Kidney epithelial cell (primary cell): ENCODE measurements at regions not wholly inside any gene's neighbourhood (a gene's known extent, or its start where the extent isn't known, plus 50 kb on each side); places are given as distances from the start of the nearest gene placed in this dataset.
"Not testable (repeated sequence)": the region's sequence is repeated elsewhere in the genome, so short reads cannot be mapped to it uniquely, and the experiment has no call there.

Source experiments
- DNase-seq: peaks from one replicate; pipeline ENCODE4 v3.0.0-alpha.2; 2010; ENCODE audit warnings: low read depth
- H3K27me3 ChIP-seq: 2 replicates; pipeline ENCODE4 v1.6.0; 2011; ENCODE audit warnings: low read length; ENCODE audit not compliant: control insufficient read depth, insufficient read depth
- H3K36me3 ChIP-seq: 2 replicates; pipeline ENCODE4 v1.5.1; 2011; ENCODE audit warnings: low read length; ENCODE audit not compliant: control insufficient read depth, insufficient read depth
- H3K4me3 ChIP-seq: 2 replicates; pipeline ENCODE4 v1.5.1; 2011; ENCODE audit warnings: low read depth, mild to moderate bottlenecking, control low read depth, low read length
- TF ChIP-seq, protein P1 (sequence below): IDR thresholded peaks from 2 replicates; pipeline ENCODE4 v1.5.1; 2011; ENCODE audit warnings: mild to moderate bottlenecking, moderate library complexity, low read length, control low read depth, inconsistent platforms; ENCODE audit not compliant: insufficient read depth, poor library complexity, severe bottlenecking

DNA sequence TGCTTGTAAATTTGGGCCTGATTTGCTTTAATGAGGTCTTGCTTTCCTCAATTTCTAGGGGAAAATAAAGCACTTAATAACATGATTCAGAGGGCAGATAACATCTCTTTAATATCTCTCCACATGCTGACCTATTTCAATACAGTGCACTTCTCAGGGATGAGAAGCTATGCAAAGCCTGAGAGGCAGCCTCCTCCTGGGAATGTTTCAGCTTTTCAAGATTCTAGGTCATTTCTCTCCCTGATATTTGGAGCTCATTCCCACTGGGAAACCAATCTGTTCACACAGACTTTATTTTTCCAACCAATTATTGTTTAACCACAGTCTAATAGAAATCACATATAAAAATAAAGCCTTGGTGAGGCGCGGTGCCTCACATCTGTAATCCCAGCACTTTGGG, 67.0 kb upstream of the LSAMP start:
- H3K27me3 ChIP-seq = no peaks in the 10 kb centered on the region
- TF ChIP-seq, protein P1, sequence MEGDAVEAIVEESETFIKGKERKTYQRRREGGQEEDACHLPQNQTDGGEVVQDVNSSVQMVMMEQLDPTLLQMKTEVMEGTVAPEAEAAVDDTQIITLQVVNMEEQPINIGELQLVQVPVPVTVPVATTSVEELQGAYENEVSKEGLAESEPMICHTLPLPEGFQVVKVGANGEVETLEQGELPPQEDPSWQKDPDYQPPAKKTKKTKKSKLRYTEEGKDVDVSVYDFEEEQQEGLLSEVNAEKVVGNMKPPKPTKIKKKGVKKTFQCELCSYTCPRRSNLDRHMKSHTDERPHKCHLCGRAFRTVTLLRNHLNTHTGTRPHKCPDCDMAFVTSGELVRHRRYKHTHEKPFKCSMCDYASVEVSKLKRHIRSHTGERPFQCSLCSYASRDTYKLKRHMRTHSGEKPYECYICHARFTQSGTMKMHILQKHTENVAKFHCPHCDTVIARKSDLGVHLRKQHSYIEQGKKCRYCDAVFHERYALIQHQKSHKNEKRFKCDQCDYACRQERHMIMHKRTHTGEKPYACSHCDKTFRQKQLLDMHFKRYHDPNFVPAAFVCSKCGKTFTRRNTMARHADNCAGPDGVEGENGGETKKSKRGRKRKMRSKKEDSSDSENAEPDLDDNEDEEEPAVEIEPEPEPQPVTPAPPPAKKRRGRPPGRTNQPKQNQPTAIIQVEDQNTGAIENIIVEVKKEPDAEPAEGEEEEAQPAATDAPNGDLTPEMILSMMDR = no peak
- H3K36me3 ChIP-seq = no peaks in the 10 kb centered on the region
- no peak overlapping the region for H3K4me3 ChIP-seq
- no peak for DNase-seq

DNA sequence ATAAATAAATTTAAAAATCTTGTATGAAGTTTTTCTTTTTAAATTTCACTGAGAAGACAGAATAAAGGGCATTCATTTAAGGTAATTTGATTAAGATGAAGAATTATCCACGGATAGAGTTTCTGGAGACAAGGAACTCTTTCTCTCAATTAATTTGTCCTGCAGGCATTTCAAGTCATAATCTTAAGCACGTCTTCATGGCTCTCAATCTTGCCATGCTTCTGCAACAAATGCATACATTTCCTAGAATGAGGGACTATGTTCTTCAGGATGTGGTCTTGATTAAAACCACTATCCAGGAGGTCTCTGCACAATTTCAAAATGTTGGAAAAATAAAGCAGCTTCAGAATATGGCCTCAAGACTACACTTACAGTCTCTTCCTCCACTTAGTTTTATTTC, 67.6 kb upstream of the LSAMP start:
- TF ChIP-seq, protein P1 = no peak
- no peaks in the 10 kb centered on the region for H3K36me3 ChIP-seq
- H3K27me3 ChIP-seq = no peaks in the 10 kb centered on the region
- no peak for DNase-seq
- no peak overlapping the region for H3K4me3 ChIP-seq

DNA sequence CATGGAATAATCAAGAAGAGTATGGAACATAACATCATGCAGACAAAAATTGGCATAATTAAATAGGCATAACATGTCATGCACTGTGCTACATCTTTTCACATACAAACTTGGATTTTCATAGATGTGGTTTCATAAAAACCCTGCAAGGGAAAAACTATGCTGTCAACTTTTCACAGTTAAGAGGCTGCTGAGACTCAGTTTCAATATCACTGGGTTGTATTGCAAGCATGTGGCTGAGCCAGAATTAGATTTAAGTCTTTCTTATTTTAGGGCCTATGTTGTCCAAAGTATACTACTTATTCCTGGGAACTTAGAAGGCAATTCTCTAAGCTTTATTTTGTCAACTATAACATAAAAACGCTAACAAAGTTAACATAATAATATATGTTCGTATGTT, 70.7 kb upstream of the LSAMP start:
- TF ChIP-seq, protein P1 = no peak
- Histone ChIP-seq H3K27me3 (no peaks in the 10 kb centered on the region), H3K36me3 (no peaks in the 10 kb centered on the region), H3K4me3 (no peak overlapping the region)
- no peak for DNase-seq

DNA sequence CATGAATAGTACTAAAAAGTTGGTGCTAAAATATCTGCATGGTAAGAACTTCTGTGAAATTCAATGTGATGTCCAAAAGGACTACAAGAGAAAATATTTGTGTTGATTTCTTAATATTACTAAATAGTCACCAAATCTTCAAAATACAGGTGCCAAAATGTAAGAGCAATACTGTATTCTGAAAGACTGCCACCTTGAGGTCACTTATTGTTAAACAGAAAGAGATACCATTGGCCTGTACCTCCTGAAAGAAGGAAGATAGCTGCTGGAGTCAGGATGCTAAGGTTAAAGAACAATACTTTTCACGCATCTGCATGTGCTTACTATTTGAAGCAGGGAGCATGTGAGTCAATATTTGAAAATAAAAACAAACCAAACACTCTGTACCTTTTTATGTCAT, 72.0 kb upstream of the LSAMP start:
- Histone ChIP-seq H3K4me3 (no peak overlapping the region), H3K36me3 (no peaks in the 10 kb centered on the region), H3K27me3 (no peaks in the 10 kb centered on the region)
- TF ChIP-seq, protein P1 = peak; percentile 40
- no peak for DNase-seq

DNA sequence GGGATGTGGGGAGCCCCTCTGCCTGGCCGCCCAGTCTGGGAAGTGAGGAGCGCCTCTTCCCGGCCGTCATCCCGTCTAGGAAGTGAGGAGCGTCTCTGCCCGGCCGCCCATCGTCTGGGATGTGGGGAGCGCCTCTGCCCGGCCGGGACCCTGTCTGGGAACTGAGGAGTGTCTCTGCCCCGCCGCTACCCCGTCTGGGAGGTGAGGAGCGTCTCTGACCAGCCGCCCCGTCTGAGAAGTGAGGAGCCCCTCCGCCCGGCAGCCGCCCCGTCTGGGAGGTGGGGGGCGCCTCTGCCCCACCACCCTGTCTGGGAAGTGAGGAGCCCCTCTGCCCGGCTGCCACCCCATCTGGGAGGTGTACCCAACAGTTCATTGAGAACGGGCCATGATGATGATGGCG, 73.8 kb upstream of the LSAMP start:
- DNase-seq, H3K36me3 ChIP-seq, H3K27me3 ChIP-seq, H3K4me3 ChIP-seq: not testable (repeated sequence)

DNA sequence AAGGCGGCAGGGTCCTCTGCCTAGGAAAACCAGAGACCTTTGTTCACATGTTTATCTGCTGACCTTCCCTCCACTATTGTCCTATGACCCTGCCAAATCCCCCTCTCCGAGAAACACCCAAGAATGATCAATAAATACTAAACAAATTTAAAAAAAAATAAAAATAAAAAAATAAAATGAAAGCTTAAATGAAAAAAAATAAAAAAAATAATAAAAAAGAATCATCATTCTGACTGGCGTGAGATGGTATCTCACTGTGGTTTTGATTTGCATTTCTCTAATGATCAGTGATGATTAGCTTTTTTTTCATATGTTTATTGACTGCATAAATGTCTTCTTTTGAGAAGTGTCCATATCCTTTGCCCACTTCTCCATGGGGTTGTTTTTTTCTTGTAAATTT, 74.5 kb upstream of the LSAMP start:
- DNase-seq, H3K4me3 ChIP-seq, H3K27me3 ChIP-seq, H3K36me3 ChIP-seq: not testable (repeated sequence)

DNA sequence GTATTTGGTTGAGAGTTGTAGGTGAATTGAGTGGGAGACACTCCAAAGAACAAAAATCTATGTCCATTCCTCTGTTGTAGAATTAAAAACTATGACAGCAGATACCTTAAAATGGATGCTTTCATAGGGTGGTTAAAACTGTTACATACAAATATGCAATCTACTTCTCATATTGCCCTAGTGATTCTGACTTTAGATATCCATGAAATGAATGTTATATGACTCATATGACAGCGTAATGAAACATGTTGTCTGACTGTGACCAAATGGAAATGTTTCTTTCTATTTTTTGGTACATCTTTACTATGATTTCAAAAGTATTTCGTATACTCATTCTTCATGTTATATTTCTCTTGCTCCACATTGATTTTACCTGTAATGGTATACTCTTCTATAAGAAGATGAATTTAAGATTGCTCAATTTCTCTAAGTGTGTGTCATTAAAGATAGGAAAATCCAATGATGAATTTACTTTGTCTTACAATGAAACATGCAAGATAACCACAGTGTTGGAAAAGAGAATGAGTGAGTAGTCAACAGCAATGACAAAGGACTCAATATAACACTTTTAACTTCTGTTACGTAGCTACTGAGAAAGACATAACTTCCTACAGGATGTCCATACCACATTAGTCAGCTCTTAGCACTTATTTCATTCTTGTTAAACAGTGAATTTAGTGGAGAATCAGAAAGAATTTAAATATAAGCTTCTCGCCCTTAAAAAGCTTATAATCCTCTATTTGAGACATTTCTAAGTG, 79.3 kb upstream of the LSAMP start:
- H3K4me3 ChIP-seq = no peak overlapping the region
- no peak for DNase-seq
- H3K27me3 ChIP-seq = no peaks in the 10 kb centered on the region
- TF ChIP-seq, protein P1 = no peak
- no peaks in the 10 kb centered on the region for H3K36me3 ChIP-seq
